OCI-LY3 (cell line): ENCODE measurements at regions not wholly inside any gene's neighbourhood (a gene's known extent, or its start where the extent isn't known, plus 50 kb on each side); places are given as distances from the start of the nearest gene placed in this dataset.

Experiments used
- H2AFZ ChIP-seq: fragments of 200-600, 300-600 bp; shearing (Covaris generic); 2 replicates; pipeline ENCODE4 v1.6.0; 2014; ENCODE audit warnings: antibody characterized with exemption, low read depth, low read length
- H3K27ac ChIP-seq: fragments of 200-600, 300-600 bp; sonication (generic); 2 replicates; pipeline ENCODE4 v1.5.1; 2014; ENCODE audit warnings: mild to moderate bottlenecking, low read length, moderate library complexity, mixed read lengths
- H3K27me3 ChIP-seq: fragments of 200-600, 300-600 bp; sonication (generic); 2 replicates; pipeline ENCODE4 v1.6.1; 2014; ENCODE audit warnings: low read depth, low read length, mixed read lengths
- H3K36me3 ChIP-seq: fragments of 200-600, 300-600 bp; sonication (generic); replicated peaks from 2 replicates; pipeline ENCODE3; 2014; ENCODE audit warnings: low read depth, low read length, mixed read lengths
- H3K4me1 ChIP-seq: fragments of 300-600, 200-600 bp; sonication (generic); 2 replicates; pipeline ENCODE4 v1.6.1; 2014; ENCODE audit warnings: low read length, mixed read lengths
- H3K4me2 ChIP-seq: fragments of 200-600, 300-600 bp; sonication (generic); 2 replicates; pipeline ENCODE4 v1.6.1; 2014; ENCODE audit warnings: low read length, mixed read lengths
- H3K4me3 ChIP-seq: fragments of 300-600, 200-600 bp; sonication (generic); 2 replicates; pipeline ENCODE4 v1.5.1; 2014; ENCODE audit warnings: antibody characterized with exemption, mild to moderate bottlenecking, low read length, moderate library complexity
- H3K79me2 ChIP-seq: fragments of 300-600, 200-600 bp; shearing (Covaris generic); 2 replicates; pipeline ENCODE4 v1.6.1; 2014; ENCODE audit warnings: mild to moderate bottlenecking, low read length, mixed read lengths
- H3K9ac ChIP-seq: fragments of 300-600, 200-600 bp; shearing (Covaris generic); 2 replicates; pipeline ENCODE4 v1.6.0; 2014; ENCODE audit warnings: mild to moderate bottlenecking, low read length, moderate library complexity
- H3K9me3 ChIP-seq: fragments of 200-600, 300-600 bp; shearing (Covaris generic); 2 replicates; pipeline ENCODE4 v1.6.1; 2014; ENCODE audit warnings: low read length, mixed read lengths; ENCODE audit not compliant: insufficient read depth
- H4K20me1 ChIP-seq: fragments of 200-600, 300-600 bp; sonication (generic); 2 replicates; pipeline ENCODE4 v1.6.1; 2016; ENCODE audit warnings: low read length, mixed read lengths; ENCODE audit not compliant: insufficient read depth
- CTCF ChIP-seq: fragments of 200-600, 300-600 bp; sonication (generic); IDR thresholded peaks from 2 replicates; pipeline ENCODE4 v1.5.1; 2014; ENCODE audit warnings: antibody characterized with exemption, low read length, low read depth
- EZH2phosphoT487 ChIP-seq: fragments of 200-600 bp; shearing (Covaris generic); IDR thresholded peaks from 2 replicates; pipeline ENCODE4 v1.6.1; 2018; ENCODE audit warnings: antibody characterized with exemption, mixed run types, low read depth

GRCh38 chr3:24952388-24952787, 457.7 kb upstream of the THRB start:
- Histone ChIP-seq H3K9me3 (no peaks in the 10 kb centered on the region), H3K27me3 (peaks cover 10% of the 10 kb centered on the region; the same call in 1 of the 2 replicates), H3K36me3 (no peaks in the 10 kb centered on the region), H3K4me2 (no peak overlapping the region), H3K27ac (no peak overlapping the region), H3K4me1 (no peaks in the 10 kb centered on the region), H3K79me2 (no peaks in the 10 kb centered on the region), H3K4me3 (no peak overlapping the region), H3K9ac (no peak overlapping the region), H2AFZ (no peak overlapping the region), H4K20me1 (no peaks in the 10 kb centered on the region)
- TF ChIP-seq EZH2phosphoT487 (no peak), CTCF (no peak)

GRCh38 chr3:24953060-24953771, 458.6 kb upstream of the THRB start:
- Histone ChIP-seq H3K4me3 (no peak overlapping the region), H3K9ac (no peak overlapping the region), H3K4me1 (no peaks in the 10 kb centered on the region), H3K27me3 (peaks cover 10% of the 10 kb centered on the region; the same call in 1 of the 2 replicates), H3K36me3 (no peaks in the 10 kb centered on the region), H3K79me2 (no peaks in the 10 kb centered on the region), H2AFZ (no peak overlapping the region), H3K4me2 (no peak overlapping the region), H4K20me1 (no peaks in the 10 kb centered on the region), H3K9me3 (no peaks in the 10 kb centered on the region), H3K27ac (no peak overlapping the region)
- TF ChIP-seq CTCF = no peak
- no peak for TF ChIP-seq EZH2phosphoT487

GRCh38 chr3:24956613-24957012, 462.0 kb upstream of the THRB start:
- H3K4me1 ChIP-seq = no peaks in the 10 kb centered on the region
- no peak overlapping the region for H3K4me2 ChIP-seq
- H3K36me3 ChIP-seq = no peaks in the 10 kb centered on the region
- no peak overlapping the region for H2AFZ ChIP-seq
- H3K9me3 ChIP-seq = no peaks in the 10 kb centered on the region
- H3K27ac ChIP-seq = no peak overlapping the region
- H3K4me3 ChIP-seq = no peak overlapping the region
- TF ChIP-seq EZH2phosphoT487 = no peak
- TF ChIP-seq CTCF = no peak
- H3K79me2 ChIP-seq = no peaks in the 10 kb centered on the region
- no peak overlapping the region for H3K9ac ChIP-seq
- H3K27me3 ChIP-seq = peaks cover 10% of the 10 kb centered on the region; the same call in 1 of the 2 replicates
- H4K20me1 ChIP-seq = no peaks in the 10 kb centered on the region

- no peaks in the 10 kb centered on the region for H4K20me1 ChIP-seq
- H3K27me3 ChIP-seq = peaks cover 10% of the 10 kb centered on the region; the same call in 1 of the 2 replicates
- H3K4me2 ChIP-seq = no peak overlapping the region
These were observed 463.6 kb upstream of the THRB start for GRCh38 chr3:24958271-24958670.

More at GRCh38 chr3:24958271-24958670, 463.6 kb upstream of the THRB start:
- no peak overlapping the region for H3K4me3 ChIP-seq
- TF ChIP-seq CTCF (no peak), EZH2phosphoT487 (no peak)
- no peak overlapping the region for H3K27ac ChIP-seq
- H2AFZ ChIP-seq = no peak overlapping the region
- H3K79me2 ChIP-seq = no peaks in the 10 kb centered on the region
- H3K36me3 ChIP-seq = no peaks in the 10 kb centered on the region
- H3K9me3 ChIP-seq = no peaks in the 10 kb centered on the region
- no peak overlapping the region for H3K9ac ChIP-seq
- H3K4me1 ChIP-seq = no peaks in the 10 kb centered on the region
